GM03348 (cell line): ENCODE measurements at regions not wholly inside any gene's neighbourhood (a gene's known extent, or its start where the extent isn't known, plus 50 kb on each side); places are given as distances from the start of the nearest gene placed in this dataset.

Experiments used
- DNase-seq: peaks from one replicate; pipeline ENCODE4 v3.0.0; 2012; ENCODE audit warnings: low spot score

- no peak for DNase-seq
Observed at GRCh38 chr7:124497176-124497575, 268.4 kb downstream of the GPR37 start.

- no peak for DNase-seq
Observed at GRCh38 chr7:124489925-124490324, 275.7 kb downstream of the GPR37 start.

DNA sequence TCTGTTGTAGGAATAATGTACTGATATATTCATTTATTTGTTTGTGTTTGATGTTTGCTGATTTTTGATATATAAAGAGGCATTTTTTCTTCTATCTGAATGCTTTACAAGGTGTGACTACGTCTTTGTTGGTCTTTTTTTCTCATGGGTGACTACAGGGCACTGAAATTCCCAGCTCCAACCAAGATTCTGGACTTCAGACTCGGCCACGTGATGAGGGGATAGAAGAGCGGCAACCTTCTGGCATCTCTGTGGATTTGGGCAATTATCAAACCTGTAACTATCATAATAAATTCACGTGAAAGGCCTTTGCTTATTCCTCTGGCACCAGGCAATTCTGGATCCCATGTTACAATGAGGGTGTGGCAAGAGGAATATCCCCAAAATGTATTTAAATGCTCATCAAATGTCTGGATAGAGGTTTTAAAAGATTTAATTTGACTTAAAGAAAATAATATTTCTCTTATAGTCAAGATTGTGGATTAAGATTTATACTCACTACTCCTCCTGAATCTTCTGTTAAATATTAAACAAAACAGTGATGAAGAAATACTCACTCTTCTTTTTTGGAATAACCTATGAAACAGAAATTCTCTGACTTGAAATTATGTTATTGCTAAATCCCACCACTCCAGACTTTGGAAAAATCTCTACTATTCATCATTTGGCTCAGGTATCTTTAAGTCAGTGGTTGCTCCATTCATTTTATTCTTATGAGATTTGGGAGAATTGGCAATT, 276.3 kb downstream of the GPR37 start:
- DNase-seq: no peak

GRCh38 chr7:124482229-124482628, 283.4 kb downstream of the GPR37 start:
- no peak for DNase-seq

GRCh38 chr7:124480821-124481290, 284.7 kb downstream of the GPR37 start:
- no peak for DNase-seq

- DNase-seq: no peak
Observed at GRCh38 chr7:124480036-124480820, 285.4 kb downstream of the GPR37 start.

DNA sequence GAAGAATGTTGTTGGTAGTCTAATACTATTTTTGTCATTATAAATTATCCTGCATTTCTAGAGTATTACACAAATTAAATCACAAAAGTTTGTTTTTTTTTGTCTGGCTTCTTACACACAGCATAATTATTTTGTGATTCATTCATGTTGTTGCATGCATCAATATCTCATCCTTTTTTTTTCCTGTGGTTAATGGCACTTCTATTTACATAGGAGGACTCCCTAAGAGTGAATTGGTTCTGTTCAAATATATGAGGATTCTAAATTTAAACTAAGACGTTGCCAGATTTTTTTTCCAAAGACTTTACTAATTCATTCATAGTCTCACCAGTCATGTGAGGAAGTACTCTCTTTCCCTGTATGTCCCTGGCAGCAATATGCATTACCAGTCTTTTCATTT, 303.3 kb downstream of the GPR37 start:
- DNase-seq: no peak

DNA sequence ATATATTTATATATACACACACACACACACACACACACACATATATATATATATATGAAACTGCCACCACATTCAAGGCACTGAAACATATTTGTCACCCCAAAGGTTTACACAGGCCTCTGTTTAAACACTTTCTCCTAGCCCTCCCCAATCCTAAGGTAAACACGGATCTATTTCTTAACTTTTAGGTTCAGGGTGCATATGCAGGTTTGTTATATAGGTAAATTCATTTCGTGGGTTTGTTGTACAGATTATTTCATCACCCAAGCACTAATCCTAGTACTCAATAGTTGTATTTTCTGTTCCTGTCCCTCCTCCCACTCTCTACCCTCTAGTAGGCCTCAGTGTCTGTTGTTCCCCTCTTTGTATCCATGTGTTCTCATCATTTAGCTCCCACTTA, 305.0 kb downstream of the GPR37 start:
- DNase-seq: no peak

DNA sequence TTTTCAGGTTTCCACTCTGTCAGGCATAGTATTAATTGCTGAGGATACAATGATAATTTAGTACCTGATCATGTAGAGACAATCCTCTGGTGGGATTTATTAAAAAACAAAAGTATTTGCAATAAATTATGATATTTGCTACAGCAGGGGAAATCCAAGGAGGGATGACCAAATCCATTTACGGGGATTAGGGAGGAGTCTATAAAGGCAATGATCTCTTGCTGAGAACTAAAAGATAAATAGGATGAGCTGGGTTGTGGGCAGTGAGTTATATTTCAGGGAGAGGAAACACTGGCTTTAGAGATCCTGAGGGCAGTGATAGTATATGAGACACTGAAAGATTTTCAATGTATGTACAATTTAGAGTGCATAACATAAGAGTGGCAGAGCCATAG, 305.5 kb downstream of the GPR37 start:
- no peak for DNase-seq

DNA sequence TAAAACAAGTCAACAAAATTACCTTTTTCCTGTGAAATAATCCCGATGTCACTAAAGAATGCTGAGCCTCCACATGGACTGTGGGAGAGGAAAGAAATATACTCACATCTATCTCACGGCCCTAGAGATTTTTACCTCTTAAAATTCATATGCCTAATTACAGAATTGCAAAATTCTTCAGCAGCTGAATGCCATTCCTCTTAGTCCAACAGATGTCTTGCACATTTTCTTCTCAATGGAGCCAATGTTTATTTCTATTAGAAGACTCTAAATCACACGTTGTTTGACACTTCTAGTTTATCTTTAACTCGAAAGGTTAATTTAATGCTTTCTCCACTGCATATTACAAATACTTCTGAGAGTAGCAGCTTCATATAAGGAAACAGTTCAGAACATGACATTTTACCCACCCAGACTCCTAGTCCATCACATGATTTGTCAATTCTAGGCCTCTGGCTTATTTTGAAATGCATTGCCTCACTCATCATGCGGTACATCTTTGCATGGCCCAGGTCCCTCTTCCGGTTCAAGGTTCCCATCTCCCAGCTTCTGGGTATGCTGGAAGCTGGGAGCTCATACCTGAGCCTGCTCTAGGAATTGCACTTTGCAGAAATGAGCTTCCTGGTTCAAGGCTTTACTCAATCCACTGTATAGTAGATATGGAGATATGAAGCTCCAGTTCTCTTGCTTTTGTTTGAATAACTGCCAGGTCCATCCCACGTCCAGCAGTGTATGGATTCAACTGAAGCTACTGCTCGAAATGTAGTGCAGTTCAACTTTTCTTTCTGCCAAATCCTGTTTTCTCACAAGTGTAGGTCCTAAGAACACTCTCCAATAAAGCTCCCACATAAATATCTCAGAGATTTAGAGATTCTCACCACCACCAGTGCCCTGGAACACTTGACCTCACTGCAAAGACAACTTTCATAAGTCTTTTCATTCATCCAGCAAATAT, 306.2 kb downstream of the GPR37 start:
- DNase-seq: peak; percentile 2

- no peak for DNase-seq
Observed at GRCh38 chr7:124457841-124458240, 307.8 kb downstream of the GPR37 start.

DNA sequence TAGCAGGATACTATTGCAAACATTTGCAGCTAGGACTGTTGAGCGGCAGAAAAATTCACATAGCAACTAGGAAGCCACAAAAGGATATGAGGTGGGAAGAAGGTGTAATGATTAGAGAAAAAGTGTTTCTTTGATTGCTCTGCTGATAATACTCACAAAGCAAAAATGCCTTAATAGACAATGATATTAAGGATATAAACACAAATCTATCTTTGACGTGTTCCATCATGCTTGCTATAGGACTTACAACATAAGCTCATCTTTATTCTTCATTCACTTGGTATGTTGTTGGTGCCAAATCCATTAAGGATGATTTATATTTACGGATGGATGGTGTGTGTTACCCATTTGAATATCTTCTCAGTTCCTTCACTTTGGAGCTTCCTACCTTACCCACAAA, 309.3 kb downstream of the GPR37 start:
- DNase-seq: no peak

- DNase-seq: no peak
Observed at GRCh38 chr7:124452186-124452585, 313.4 kb downstream of the GPR37 start.

DNA sequence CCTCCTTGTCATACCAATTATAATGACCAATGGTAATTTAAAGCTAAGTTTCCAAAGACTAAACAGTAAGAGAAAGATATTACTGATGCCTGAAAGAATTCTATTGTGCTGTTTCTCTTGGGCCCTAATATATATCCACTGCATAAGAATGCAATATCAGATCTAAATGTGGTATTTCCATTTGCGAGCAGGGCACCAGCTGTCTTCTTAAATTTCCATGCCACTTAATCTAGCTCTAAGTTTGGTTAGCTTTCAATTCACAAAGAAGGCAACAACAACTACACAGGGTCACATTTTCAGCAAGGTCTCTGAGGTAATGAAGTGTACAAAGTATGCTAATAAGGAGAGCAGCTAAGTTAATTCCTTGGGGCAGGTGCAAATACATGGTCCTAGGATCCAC, 315.7 kb downstream of the GPR37 start:
- no peak for DNase-seq

DNA sequence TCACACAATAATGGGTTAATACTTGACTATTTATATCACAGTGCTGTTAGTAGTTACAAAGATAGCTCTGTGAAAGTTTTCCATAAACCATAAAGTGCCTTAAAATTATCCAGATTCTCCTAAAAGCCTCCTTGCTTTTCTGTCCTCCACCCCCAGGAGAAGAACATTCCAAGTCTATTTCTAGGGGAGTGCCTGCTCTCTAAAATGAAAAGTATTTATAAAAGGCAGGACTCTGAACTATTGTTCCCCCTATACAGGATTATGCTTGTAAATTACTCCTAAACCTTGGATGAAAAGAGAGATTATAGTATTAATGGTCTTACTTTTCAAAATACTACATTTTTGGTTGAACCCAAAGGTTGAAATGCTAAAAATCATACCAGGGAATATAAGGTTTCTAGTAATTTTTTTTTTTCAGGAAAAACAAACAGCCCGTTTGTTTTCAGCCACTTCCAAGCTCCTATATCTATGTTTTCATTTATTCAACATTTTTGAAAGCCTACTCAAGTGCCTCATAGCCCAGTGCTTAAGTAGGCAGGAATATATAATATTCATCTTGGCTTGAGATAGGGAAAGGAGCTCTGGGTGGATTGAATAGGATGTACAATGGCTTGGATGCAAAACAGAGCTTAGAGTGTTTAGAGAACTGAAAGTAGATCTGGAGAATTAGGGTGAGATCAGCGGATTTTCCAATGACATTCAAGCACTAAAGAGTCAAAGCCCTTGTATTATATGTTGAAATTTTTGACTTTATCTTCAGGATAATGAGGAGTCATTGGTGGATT, 320.7 kb downstream of the GPR37 start:
- no peak for DNase-seq

GRCh38 chr7:124443762-124444161, 321.8 kb downstream of the GPR37 start:
- DNase-seq: no peak

DNA sequence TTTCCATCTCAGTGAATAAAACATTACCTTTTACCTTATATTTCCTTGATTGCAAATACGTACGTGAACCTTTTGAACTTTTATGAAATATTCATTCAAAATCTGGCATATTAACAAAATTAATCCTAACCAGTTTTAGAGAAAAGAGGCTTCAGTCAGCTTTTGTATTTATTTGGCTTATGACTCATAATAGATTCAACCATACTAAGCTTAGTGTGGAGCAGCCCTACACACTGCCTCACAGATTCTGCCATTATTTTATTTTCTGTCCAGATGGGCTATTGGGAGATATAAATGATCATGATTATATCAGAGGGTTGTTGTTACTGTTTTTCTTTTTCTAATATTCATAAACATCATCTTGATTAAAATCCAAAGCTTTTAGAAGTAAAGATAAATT, 325.5 kb downstream of the GPR37 start:
- DNase-seq: no peak

- DNase-seq: no peak
Observed at GRCh38 chr7:124432009-124432578, 333.5 kb downstream of the GPR37 start.

- DNase-seq: no peak
Observed at GRCh38 chr7:124429923-124430322, 335.7 kb downstream of the GPR37 start.

GRCh38 chr7:124428781-124429180, 336.8 kb downstream of the GPR37 start:
- no peak for DNase-seq

GRCh38 chr7:124426621-124427020, 339.0 kb downstream of the GPR37 start:
- no peak for DNase-seq
